Astrocyte (in vitro differentiated cells and primary cell): ENCODE measurements at regions not wholly inside any gene's neighbourhood (a gene's known extent, or its start where the extent isn't known, plus 50 kb on each side); places are given as distances from the start of the nearest gene placed in this dataset.

Source experiments
- DNase-seq: peaks from one replicate; pipeline ENCODE4 v3.0.0-alpha.2; 2010; ENCODE audit warnings: low read depth
- FAIRE-seq: peaks from 2 replicates; lab custom pipeline; 2011; peaks lifted over from hg19 to GRCh38; lab: Jason Lieb, UNC
- H2AFZ ChIP-seq: 2 replicates; pipeline ENCODE4 v1.6.0; 2012; ENCODE audit warnings: low read depth, low read length, inconsistent platforms
- H3K27ac ChIP-seq: 2 replicates; pipeline ENCODE4 v1.5.1; 2011; ENCODE audit warnings: low read depth, low read length, inconsistent platforms
- H3K27me3 ChIP-seq: 2 replicates; pipeline ENCODE4 v1.6.0; 2011; ENCODE audit warnings: low read length, inconsistent platforms; ENCODE audit not compliant: insufficient read depth
- H3K36me3 ChIP-seq: 2 replicates; pipeline ENCODE4 v1.5.1; 2011; ENCODE audit warnings: low read length, inconsistent platforms; ENCODE audit not compliant: insufficient read depth
- H3K4me1 ChIP-seq: 2 replicates; pipeline ENCODE4 v1.5.1; 2011; ENCODE audit warnings: low read length, inconsistent platforms; ENCODE audit not compliant: insufficient read depth
- H3K4me2 ChIP-seq: 2 replicates; pipeline ENCODE4 v1.6.0; 2012; ENCODE audit warnings: low read length, inconsistent platforms
- H3K4me3 ChIP-seq: 2 replicates; pipeline ENCODE4 v1.5.1; 2011; ENCODE audit warnings: low read depth, mild to moderate bottlenecking, low read length, inconsistent platforms; ENCODE audit not compliant: insufficient read depth
- H3K79me2 ChIP-seq: 2 replicates; pipeline ENCODE4 v1.6.0; 2012; ENCODE audit warnings: mild to moderate bottlenecking, low read length, inconsistent platforms; ENCODE audit not compliant: insufficient read depth
- H3K9ac ChIP-seq: 2 replicates; pipeline ENCODE4 v1.6.0; 2012; ENCODE audit warnings: mild to moderate bottlenecking, low read length, inconsistent platforms
- H3K9me3 ChIP-seq: 2 replicates; pipeline ENCODE4 v1.5.1; 2012; ENCODE audit warnings: low read depth, mild to moderate bottlenecking, low read length, inconsistent platforms; ENCODE audit not compliant: insufficient read depth
- H4K20me1 ChIP-seq: 2 replicates; pipeline ENCODE4 v1.6.0; 2012; ENCODE audit warnings: low read length, inconsistent platforms; ENCODE audit not compliant: insufficient read depth
- H3K27ac Mint-ChIP-seq: one replicate; pipeline ENCODE4 v1.8.0; 2021; ENCODE audit warnings: mild to moderate bottlenecking, mixed read lengths; ENCODE audit not compliant: unreplicated experiment
- H3K27me3 Mint-ChIP-seq: one replicate; pipeline ENCODE4 v1.8.0; 2021; ENCODE audit warnings: low read depth, mixed read lengths; ENCODE audit not compliant: unreplicated experiment
- H3K36me3 Mint-ChIP-seq: one replicate; pipeline ENCODE4 v1.8.0; 2021; ENCODE audit warnings: low read depth, mixed read lengths; ENCODE audit not compliant: unreplicated experiment
- H3K4me1 Mint-ChIP-seq: one replicate; pipeline ENCODE4 v1.8.0; 2021; ENCODE audit warnings: low read depth, mixed read lengths; ENCODE audit not compliant: unreplicated experiment
- H3K4me3 Mint-ChIP-seq: one replicate; pipeline ENCODE4 v1.8.0; 2021; ENCODE audit warnings: mild to moderate bottlenecking, moderate library complexity, mixed read lengths; ENCODE audit not compliant: unreplicated experiment
- H3K9me3 Mint-ChIP-seq: one replicate; pipeline ENCODE4 v1.8.0; 2021; ENCODE audit warnings: mild to moderate bottlenecking, mixed read lengths; ENCODE audit not compliant: unreplicated experiment
- EZH2 ChIP-seq: IDR thresholded peaks from 2 replicates; pipeline ENCODE4 v1.6.1; 2012; ENCODE audit warnings: mild to moderate bottlenecking, low read length, inconsistent platforms; ENCODE audit not compliant: insufficient read depth
- TF ChIP-seq, protein P1 (sequence below): IDR thresholded peaks from 2 replicates; pipeline ENCODE4 v1.5.1; 2011; ENCODE audit warnings: low read depth, mild to moderate bottlenecking, inconsistent platforms, low read length, moderate library complexity; ENCODE audit not compliant: insufficient read depth

DNA sequence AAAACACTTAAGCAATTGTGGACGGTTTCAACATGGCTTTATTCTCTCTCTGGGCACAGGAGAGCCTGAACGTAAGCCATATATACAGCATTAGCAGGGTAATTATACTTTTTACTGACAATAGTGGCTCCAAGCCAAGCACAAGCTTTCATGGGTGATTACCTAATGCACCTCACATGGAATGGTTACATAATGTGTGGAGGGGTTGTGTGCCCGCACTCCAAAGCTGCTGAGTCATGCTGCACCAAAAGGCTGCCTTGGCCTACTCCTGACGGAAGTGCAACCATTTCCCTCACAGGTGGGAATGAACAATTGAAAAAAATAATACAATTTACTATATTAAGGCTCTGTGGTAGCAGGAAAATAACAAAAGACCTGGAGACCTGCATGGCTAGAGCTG is 86.5 kb upstream of the ATP10B start:
- H3K27me3 Mint-ChIP-seq = peaks cover 3% of the 10 kb centered on the region
- H3K9ac ChIP-seq = no peak overlapping the region
- no peaks in the 10 kb centered on the region for H3K79me2 ChIP-seq
- no peaks in the 10 kb centered on the region for H4K20me1 ChIP-seq
- no peak overlapping the region for H3K27ac Mint-ChIP-seq
- H3K4me3 Mint-ChIP-seq = no peak overlapping the region
- no peak overlapping the region for H3K27ac ChIP-seq
- H3K4me3 ChIP-seq = no peak overlapping the region
- H3K36me3 Mint-ChIP-seq = no peaks in the 10 kb centered on the region
- H3K9me3 ChIP-seq = peaks cover 3% of the 10 kb centered on the region
- H3K27me3 ChIP-seq = no peaks in the 10 kb centered on the region
- no peak overlapping the region for H2AFZ ChIP-seq
- H3K9me3 Mint-ChIP-seq = peaks cover 3% of the 10 kb centered on the region
- H3K4me2 ChIP-seq = no peak overlapping the region
- no peaks in the 10 kb centered on the region for H3K4me1 Mint-ChIP-seq
- FAIRE-seq = no peak
- no peaks in the 10 kb centered on the region for H3K4me1 ChIP-seq
- no peak for TF ChIP-seq EZH2
- TF ChIP-seq, protein P1, sequence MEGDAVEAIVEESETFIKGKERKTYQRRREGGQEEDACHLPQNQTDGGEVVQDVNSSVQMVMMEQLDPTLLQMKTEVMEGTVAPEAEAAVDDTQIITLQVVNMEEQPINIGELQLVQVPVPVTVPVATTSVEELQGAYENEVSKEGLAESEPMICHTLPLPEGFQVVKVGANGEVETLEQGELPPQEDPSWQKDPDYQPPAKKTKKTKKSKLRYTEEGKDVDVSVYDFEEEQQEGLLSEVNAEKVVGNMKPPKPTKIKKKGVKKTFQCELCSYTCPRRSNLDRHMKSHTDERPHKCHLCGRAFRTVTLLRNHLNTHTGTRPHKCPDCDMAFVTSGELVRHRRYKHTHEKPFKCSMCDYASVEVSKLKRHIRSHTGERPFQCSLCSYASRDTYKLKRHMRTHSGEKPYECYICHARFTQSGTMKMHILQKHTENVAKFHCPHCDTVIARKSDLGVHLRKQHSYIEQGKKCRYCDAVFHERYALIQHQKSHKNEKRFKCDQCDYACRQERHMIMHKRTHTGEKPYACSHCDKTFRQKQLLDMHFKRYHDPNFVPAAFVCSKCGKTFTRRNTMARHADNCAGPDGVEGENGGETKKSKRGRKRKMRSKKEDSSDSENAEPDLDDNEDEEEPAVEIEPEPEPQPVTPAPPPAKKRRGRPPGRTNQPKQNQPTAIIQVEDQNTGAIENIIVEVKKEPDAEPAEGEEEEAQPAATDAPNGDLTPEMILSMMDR = no peak
- no peak for DNase-seq
- no peaks in the 10 kb centered on the region for H3K36me3 ChIP-seq

GRCh38 chr5:160937570-160937969 is 85.6 kb upstream of the ATP10B start:
- Histone ChIP-seq H3K4me1 (no peaks in the 10 kb centered on the region), H3K4me3 (no peak overlapping the region), H3K36me3 (no peaks in the 10 kb centered on the region), H3K9ac (no peak overlapping the region), H3K27me3 (no peaks in the 10 kb centered on the region), H2AFZ (no peak overlapping the region), H3K4me2 (no peak overlapping the region), H3K27ac (no peak overlapping the region), H4K20me1 (no peaks in the 10 kb centered on the region), H3K79me2 (no peaks in the 10 kb centered on the region), H3K9me3 (peaks cover 3% of the 10 kb centered on the region)
- Mint-ChIP-seq H3K27me3 (peaks cover 3% of the 10 kb centered on the region), H3K4me3 (no peak overlapping the region), H3K4me1 (no peaks in the 10 kb centered on the region), H3K27ac (no peak overlapping the region), H3K9me3 (peaks cover 3% of the 10 kb centered on the region), H3K36me3 (no peaks in the 10 kb centered on the region)
- TF ChIP-seq EZH2 = no peak
- TF ChIP-seq, protein P1 = no peak
- no peak for FAIRE-seq
- DNase-seq = no peak

DNA sequence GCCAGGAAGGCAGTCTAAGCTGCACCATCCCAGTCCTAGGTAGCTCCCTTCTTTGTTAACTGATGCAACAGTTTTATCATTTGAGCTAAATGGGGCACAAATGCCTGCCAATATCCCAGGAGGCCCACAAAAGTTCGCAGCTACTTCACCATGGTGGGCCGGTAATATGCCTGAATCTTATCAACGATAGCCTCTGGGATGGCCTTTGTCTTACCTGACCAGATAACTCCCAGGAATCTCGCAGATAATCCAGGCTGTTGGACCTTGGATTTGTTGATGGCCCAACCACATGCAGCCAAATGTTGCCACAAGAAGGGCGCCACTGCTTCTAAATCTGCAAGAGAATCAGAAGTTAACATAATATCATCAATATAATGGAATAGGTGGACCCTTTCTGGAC is 83.8 kb upstream of the ATP10B start:
- Mint-ChIP-seq H3K9me3 (peaks cover 3% of the 10 kb centered on the region), H3K4me1 (peaks cover under 1% of the 10 kb centered on the region), H3K36me3 (no peaks in the 10 kb centered on the region), H3K27ac (no peak overlapping the region), H3K27me3 (peaks cover 3% of the 10 kb centered on the region), H3K4me3 (no peak overlapping the region)
- H4K20me1 ChIP-seq = no peaks in the 10 kb centered on the region
- H3K27me3 ChIP-seq = no peaks in the 10 kb centered on the region
- no peak overlapping the region for H3K4me2 ChIP-seq
- TF ChIP-seq EZH2 = no peak
- TF ChIP-seq, protein P1 = no peak
- peaks cover 3% of the 10 kb centered on the region for H3K9me3 ChIP-seq
- no peak overlapping the region for H3K27ac ChIP-seq
- H3K36me3 ChIP-seq = no peaks in the 10 kb centered on the region
- FAIRE-seq (no peak), DNase-seq (no peak)
- H3K9ac ChIP-seq = no peak overlapping the region
- no peak overlapping the region for H3K4me3 ChIP-seq
- H2AFZ ChIP-seq = no peak overlapping the region
- H3K4me1 ChIP-seq = no peaks in the 10 kb centered on the region
- no peaks in the 10 kb centered on the region for H3K79me2 ChIP-seq
